Suppressor macrophage treated with lipopolysaccharide for 1 hour (primary cell): ENCODE measurements at regions not wholly inside any gene's neighbourhood (a gene's known extent, or its start where the extent isn't known, plus 50 kb on each side); places are given as distances from the start of the nearest gene placed in this dataset.

Source experiments
- DNase-seq, 3 donors: peaks; one replicate each; pipeline ENCODE4 v3.0.0-alpha.2; 2020 to 2022

- no peak for DNase-seq
These were observed 56.6 kb upstream of the UGP2 start for GRCh38 chr2:63785096-63785495.

- no peak for DNase-seq
These were observed 55.2 kb upstream of the UGP2 start for GRCh38 chr2:63786471-63786870.

GRCh38 chr2:63788071-63788470, 53.6 kb upstream of the UGP2 start:
- peak; percentile 47 to 80 (median 65) for DNase-seq

GRCh38 chr2:63789338-63790020, 52.2 kb upstream of the UGP2 start:
- peak; percentile 27 to 83 (median 67) for DNase-seq

GRCh38 chr2:63790491-63790890, 51.2 kb upstream of the UGP2 start:
- peak; percentile 55 to 85 (median 85) for DNase-seq

GRCh38 chr2:63790906-63791305, 50.8 kb upstream of the UGP2 start:
- peak; percentile 76 to 89 (median 84) for DNase-seq

- no peak for DNase-seq
These were observed 50.3 kb upstream of the UGP2 start for GRCh38 chr2:63791387-63791786.
